ENCODE measurements at regions not wholly inside any gene's neighbourhood (a gene's known extent, or its start where the extent isn't known, plus 50 kb on each side); places are given as distances from the start of the nearest gene placed in this dataset.

DNA sequence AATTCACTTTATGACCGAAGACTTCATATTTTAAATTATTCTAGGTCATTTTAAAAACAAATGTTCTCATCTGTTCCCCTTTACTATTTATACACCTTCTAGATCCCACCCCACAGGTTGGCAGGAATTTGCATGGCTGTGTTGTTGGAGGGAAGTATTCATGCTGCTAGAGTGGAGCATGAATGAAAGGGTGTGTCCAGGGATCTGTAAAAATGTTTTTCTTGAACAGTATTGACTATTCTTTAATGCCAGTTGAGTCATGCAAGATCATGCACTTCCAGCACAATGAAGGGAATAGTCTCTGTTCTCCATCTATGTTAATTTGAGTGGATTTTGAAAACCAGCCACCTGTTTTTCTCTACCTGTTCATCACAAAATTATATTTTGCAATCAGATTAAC is 52.0 kb upstream of the COL3A1 start:
- TF ChIP-seq GATA3 (IDR thresholded peaks at IDR 0.05; ENCODE audit: low read depth, low read length) = no peak
- TF ChIP-seq GATA2 (IDR thresholded peaks at IDR 0.05; ENCODE audit: low read depth, low read length) = no peak
